Fibroblast of lung (primary cell): ENCODE measurements at regions not wholly inside any gene's neighbourhood (a gene's known extent, or its start where the extent isn't known, plus 50 kb on each side); places are given as distances from the start of the nearest gene placed in this dataset.

Source experiments
- EZH2 ChIP-seq: IDR thresholded peaks from 2 replicates; pipeline ENCODE4 v1.5.1; 2012; ENCODE audit warnings: low read length, control low read depth, mild to moderate bottlenecking; ENCODE audit errors: missing control alignments
- TF ChIP-seq, protein P1 (sequence below), 2 donors: IDR thresholded peaks in 1 of 2; conservative IDR thresholded peaks in 1 of 2; 1 replicate in 1 of 2; 2 replicates in 1 of 2; pipeline ENCODE4 v1.5.1; 2011 to 2012; ENCODE audit warnings: low read length in 2 of 2, control low read depth in 1 of 2, inconsistent platforms in 1 of 2, low read depth in 1 of 2, mild to moderate bottlenecking in 1 of 2

DNA sequence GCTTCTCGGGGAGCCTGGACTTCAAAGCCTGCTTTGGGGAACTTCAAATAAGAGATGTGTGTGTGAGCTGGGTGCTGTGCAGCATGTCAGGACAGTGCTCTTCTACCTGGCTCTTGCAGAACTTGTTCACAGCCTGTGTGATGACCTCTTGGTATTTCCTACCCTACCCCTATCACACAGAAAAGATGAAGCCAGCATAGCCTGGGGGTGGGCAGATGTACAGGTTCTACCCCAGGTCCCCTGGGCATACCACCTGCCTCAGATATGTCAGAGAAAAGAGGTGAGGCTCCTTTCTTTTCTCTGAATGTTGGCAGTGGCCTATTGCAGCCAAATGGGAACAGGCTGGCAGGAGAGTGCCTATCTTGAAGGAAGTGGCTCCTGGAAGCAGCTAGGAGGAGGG lies 111.7 kb upstream of the ALG10B start:
- TF ChIP-seq, protein P1, sequence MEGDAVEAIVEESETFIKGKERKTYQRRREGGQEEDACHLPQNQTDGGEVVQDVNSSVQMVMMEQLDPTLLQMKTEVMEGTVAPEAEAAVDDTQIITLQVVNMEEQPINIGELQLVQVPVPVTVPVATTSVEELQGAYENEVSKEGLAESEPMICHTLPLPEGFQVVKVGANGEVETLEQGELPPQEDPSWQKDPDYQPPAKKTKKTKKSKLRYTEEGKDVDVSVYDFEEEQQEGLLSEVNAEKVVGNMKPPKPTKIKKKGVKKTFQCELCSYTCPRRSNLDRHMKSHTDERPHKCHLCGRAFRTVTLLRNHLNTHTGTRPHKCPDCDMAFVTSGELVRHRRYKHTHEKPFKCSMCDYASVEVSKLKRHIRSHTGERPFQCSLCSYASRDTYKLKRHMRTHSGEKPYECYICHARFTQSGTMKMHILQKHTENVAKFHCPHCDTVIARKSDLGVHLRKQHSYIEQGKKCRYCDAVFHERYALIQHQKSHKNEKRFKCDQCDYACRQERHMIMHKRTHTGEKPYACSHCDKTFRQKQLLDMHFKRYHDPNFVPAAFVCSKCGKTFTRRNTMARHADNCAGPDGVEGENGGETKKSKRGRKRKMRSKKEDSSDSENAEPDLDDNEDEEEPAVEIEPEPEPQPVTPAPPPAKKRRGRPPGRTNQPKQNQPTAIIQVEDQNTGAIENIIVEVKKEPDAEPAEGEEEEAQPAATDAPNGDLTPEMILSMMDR (conservative IDR thresholded peaks at IDR 0.05 in 1 of 2, IDR thresholded peaks at IDR 0.05 in 1 of 2; ENCODE audit: low read depth in 1 of 2, low read length in 2 of 2) = no peak
- TF ChIP-seq EZH2 = no peak
